GM12878 (cell line): ENCODE measurements at regions not wholly inside any gene's neighbourhood (a gene's known extent, or its start where the extent isn't known, plus 50 kb on each side); places are given as distances from the start of the nearest gene placed in this dataset.

Experiments used
- GABPA ChIP-seq: IDR thresholded peaks from 2 replicates; pipeline ENCODE4 v1.6.1; 2014; ENCODE audit warnings: antibody characterized with exemption, low read depth, mild to moderate bottlenecking, inconsistent platforms
- RFX5 ChIP-seq: IDR thresholded peaks from 2 replicates; pipeline ENCODE4 v1.6.1; 2011; ENCODE audit warnings: low read depth, low read length, improper control_type of control experiment
- SIN3A ChIP-seq: IDR thresholded peaks from 2 replicates; pipeline ENCODE4 v1.6.1; 2012; ENCODE audit warnings: low read depth, low read length, improper control_type of control experiment
- SRF ChIP-seq, 2 experiments: IDR thresholded peaks; 2 replicates each; pipeline ENCODE4 v1.6.1; 2011; ENCODE audit warnings: low read depth in 2 of 2, low read length in 2 of 2, mild to moderate bottlenecking in 1 of 2, moderate library complexity in 1 of 2
- TF ChIP-seq, protein P1 (sequence below): IDR thresholded peaks from 2 replicates; pipeline ENCODE4 v1.6.1; 2011; ENCODE audit warnings: low read depth, mild to moderate bottlenecking, low read length, moderate library complexity, borderline replicate concordance; ENCODE audit errors: extremely low read depth

DNA sequence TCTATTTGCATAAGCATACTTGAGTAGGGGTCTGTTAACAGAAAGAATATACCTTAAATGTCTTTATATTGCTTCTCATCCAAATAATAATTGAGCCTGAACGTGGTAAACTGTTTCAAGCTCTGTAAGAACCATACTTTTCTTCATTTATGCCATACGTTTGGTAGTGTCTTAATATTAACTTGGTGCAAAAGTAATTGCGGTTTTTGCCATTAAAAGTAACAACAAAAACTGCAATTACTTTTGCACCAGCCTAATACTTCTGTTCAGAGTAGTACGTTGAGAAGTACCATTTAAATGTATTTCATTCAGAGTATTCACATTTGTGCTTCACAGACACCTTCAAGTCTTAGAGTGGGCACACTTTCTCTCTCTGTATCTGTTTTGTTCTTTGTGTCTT lies 60.5 kb downstream of the DDIT4L start:
- TF ChIP-seq GABPA (no peak), SIN3A (no peak), RFX5 (no peak), SRF (IDR thresholded peaks at IDR 0.05; ENCODE audit: low read depth in 2 of 2, low read length in 2 of 2) (no peak)
- TF ChIP-seq, protein P1, sequence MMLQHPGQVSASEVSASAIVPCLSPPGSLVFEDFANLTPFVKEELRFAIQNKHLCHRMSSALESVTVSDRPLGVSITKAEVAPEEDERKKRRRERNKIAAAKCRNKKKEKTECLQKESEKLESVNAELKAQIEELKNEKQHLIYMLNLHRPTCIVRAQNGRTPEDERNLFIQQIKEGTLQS, result no peak
